GM21529 (cell line): ENCODE measurements at regions not wholly inside any gene's neighbourhood (a gene's known extent, or its start where the extent isn't known, plus 50 kb on each side); places are given as distances from the start of the nearest gene placed in this dataset.
"Not testable (repeated sequence)": the region's sequence is repeated elsewhere in the genome, so short reads cannot be mapped to it uniquely, and the experiment has no call there.

Experiments
- ATAC-seq: cut with Tn5 transposase; IDR thresholded peaks from one replicate; pipeline ENCODE4 v1.9.1; 2021; ENCODE audit not compliant: unreplicated experiment

- no peak for ATAC-seq
These were observed 589.5 kb downstream of the CENPC start for GRCh38 chr4:66955784-66956183.

GRCh38 chr4:66949419-66949818 is 595.9 kb downstream of the CENPC start:
- no peak for ATAC-seq

- ATAC-seq = no peak
These were observed 598.5 kb downstream of the CENPC start for GRCh38 chr4:66946761-66947160.

GRCh38 chr4:66943112-66943511 is 602.2 kb downstream of the CENPC start:
- ATAC-seq = no peak

GRCh38 chr4:66931981-66932380 is 613.3 kb downstream of the CENPC start:
- not testable (repeated sequence) for ATAC-seq

GRCh38 chr4:66930206-66930605 is 615.1 kb downstream of the CENPC start:
- no peak for ATAC-seq

GRCh38 chr4:66929748-66930147 is 615.6 kb downstream of the CENPC start:
- no peak for ATAC-seq

- not testable (repeated sequence) for ATAC-seq
These were observed 616.4 kb downstream of the CENPC start for GRCh38 chr4:66928881-66929280.

GRCh38 chr4:66927937-66928336 is 617.4 kb downstream of the CENPC start:
- ATAC-seq = no peak

GRCh38 chr4:66926687-66927086 is 618.6 kb downstream of the CENPC start:
- no peak for ATAC-seq

- no peak for ATAC-seq
These were observed 622.0 kb downstream of the CENPC start for GRCh38 chr4:66923081-66923865.

GRCh38 chr4:66921433-66921832 is 623.9 kb downstream of the CENPC start:
- no peak for ATAC-seq

- ATAC-seq = no peak
These were observed 624.8 kb downstream of the CENPC start for GRCh38 chr4:66920514-66920913.

- ATAC-seq = no peak
These were observed 633.4 kb downstream of the CENPC start for GRCh38 chr4:66911880-66912279.

- ATAC-seq = no peak
These were observed 639.0 kb downstream of the CENPC start for GRCh38 chr4:66906314-66906713.

GRCh38 chr4:66899422-66900065 is 645.8 kb downstream of the CENPC start:
- ATAC-seq = no peak

- no peak for ATAC-seq
These were observed 651.5 kb downstream of the CENPC start for GRCh38 chr4:66893807-66894206.

- ATAC-seq = no peak
These were observed 658.2 kb downstream of the CENPC start for GRCh38 chr4:66887061-66887460.

- no peak for ATAC-seq
These were observed 659.7 kb downstream of the CENPC start for GRCh38 chr4:66885501-66886165.

- no peak for ATAC-seq
These were observed 668.4 kb downstream of the CENPC start for GRCh38 chr4:66876946-66877345.

- no peak for ATAC-seq
These were observed 672.6 kb downstream of the CENPC start for GRCh38 chr4:66872661-66873060.

GRCh38 chr4:66863481-66863880 is 681.8 kb downstream of the CENPC start:
- no peak for ATAC-seq
